SK-MEL-5 (cell line): ENCODE measurements at regions not wholly inside any gene's neighbourhood (a gene's known extent, or its start where the extent isn't known, plus 50 kb on each side); places are given as distances from the start of the nearest gene placed in this dataset.

Source experiments
- DNase-seq: peaks from one replicate; pipeline ENCODE4 v3.0.0-alpha.2; 2016; ENCODE audit warnings: low read depth, low spot score
- in situ Hi-C: cut with HindIII; loops from 2 replicates; pipeline ENCODE4 v1.10.0; 2016; ENCODE audit warnings: low sequenced_read_pairs, high pct_unique_total_duplicates, low pct_unique_long_range_greater_than_20kb

GRCh38 chr5:8660133-8660893 lies 791.4 kb downstream of the MTRR start:
- in situ Hi-C loops, result no loop called here
- no peak for DNase-seq

- DNase-seq, result no peak
- in situ Hi-C loops, result no loop called here
These were observed 794.4 kb downstream of the MTRR start for GRCh38 chr5:8663374-8663773.

- DNase-seq, result no peak
- in situ Hi-C loops, result no loop called here
These were observed 806.2 kb downstream of the MTRR start for GRCh38 chr5:8675182-8675581.

- in situ Hi-C loops, result no loop called here
These were observed 807.7 kb downstream of the MTRR start for GRCh38 chr5:8676695-8677094.

GRCh38 chr5:8682381-8682780 lies 813.4 kb downstream of the MTRR start:
- in situ Hi-C loops, result no loop called here
- no peak for DNase-seq

More at GRCh38 chr5:8676695-8677094, 807.7 kb downstream of the MTRR start:
- no peak for DNase-seq

GRCh38 chr5:8683496-8683895 lies 814.5 kb downstream of the MTRR start:
- DNase-seq, result no peak
- in situ Hi-C loops, result no loop called here

- in situ Hi-C loops, result no loop called here
- peak; percentile 32 for DNase-seq
These were observed 816.8 kb downstream of the MTRR start for GRCh38 chr5:8685704-8686103.

GRCh38 chr5:8686707-8687106 lies 817.8 kb downstream of the MTRR start:
- in situ Hi-C loops, result no loop called here
- peak; percentile 43 for DNase-seq

GRCh38 chr5:8689773-8690172 lies 820.8 kb downstream of the MTRR start:
- in situ Hi-C loops, result no loop called here
- DNase-seq, result no peak

GRCh38 chr5:8691221-8691620 lies 822.3 kb downstream of the MTRR start:
- in situ Hi-C loops, result no loop called here
- DNase-seq, result no peak

GRCh38 chr5:8693341-8693844 lies 824.4 kb downstream of the MTRR start:
- in situ Hi-C loops, result no loop called here
- DNase-seq, result no peak

- in situ Hi-C loops, result no loop called here
These were observed 825.6 kb downstream of the MTRR start for GRCh38 chr5:8694545-8694944.

GRCh38 chr5:8695902-8696845 lies 827.2 kb downstream of the MTRR start:
- in situ Hi-C loops, result no loop called here
- no peak for DNase-seq

More at GRCh38 chr5:8694545-8694944, 825.6 kb downstream of the MTRR start:
- no peak for DNase-seq

- in situ Hi-C loops, result no loop called here
- DNase-seq, result no peak
These were observed 831.3 kb downstream of the MTRR start for GRCh38 chr5:8700222-8700621.

- DNase-seq, result no peak
- in situ Hi-C loops, result no loop called here
These were observed 831.7 kb downstream of the MTRR start for GRCh38 chr5:8700671-8701070.

GRCh38 chr5:8701251-8701650 lies 832.3 kb downstream of the MTRR start:
- DNase-seq, result no peak
- in situ Hi-C loops, result no loop called here

- DNase-seq, result no peak
- in situ Hi-C loops, result no loop called here
These were observed 835.4 kb downstream of the SEMA5A start for GRCh38 chr5:8710426-8710930.

- no peak for DNase-seq
- in situ Hi-C loops, result no loop called here
These were observed 831.7 kb downstream of the SEMA5A start for GRCh38 chr5:8714198-8714597.
